Pancreas (tissue), 10 donors: ENCODE measurements at regions not wholly inside any gene's neighbourhood (a gene's known extent, or its start where the extent isn't known, plus 50 kb on each side); places are given as distances from the start of the nearest gene placed in this dataset.

Source experiments
- ATAC-seq, 4 donors: fragments of 200-7000 bp; cut with Tn5 transposase; one replicate each; pipeline versions ENCODE4 v1.8.0 to v1.9.1; 2020; ENCODE audit warnings: mild to moderate bottlenecking in 4 of 4, moderate library complexity in 4 of 4
- DNase-seq, 6 donors: peaks; one replicate each; pipeline ENCODE4 v3.0.0-alpha.2; 2020
- FAIRE-seq: peaks from 2 replicates; lab custom pipeline; 2012; peaks lifted over from hg19 to GRCh38; lab: Jason Lieb, UNC
- H3K27ac ChIP-seq, 4 donors: fragments of 200-600 bp; sonication (generic); 1 replicate in 3 of 4; 2 replicates in 1 of 4; pipeline versions ENCODE4 v1.5.0 to v1.8.0; 2020
- H3K27me3 ChIP-seq, 4 donors: fragments of 200-600 bp; one replicate each; pipeline ENCODE4 v1.8.0; 2021
- H3K36me3 ChIP-seq, 3 donors: fragments of 200-600 bp; sonication (generic) in 1 of 3; one replicate each; pipeline versions ENCODE4 v1.5.0 to v1.8.0; 2020 to 2021
- H3K4me1 ChIP-seq, 3 donors: fragments of 200-600 bp; one replicate each; pipeline ENCODE4 v1.8.0; 2021
- H3K4me3 ChIP-seq, 4 donors: fragments of 200-600 bp; sonication (generic) in 2 of 4; one replicate each; pipeline versions ENCODE4 v1.5.0 to v1.8.0; 2020 to 2021
- H3K9me3 ChIP-seq, 4 donors: fragments of 200-600 bp; one replicate each; pipeline ENCODE4 v1.8.0; 2021
- CTCF ChIP-seq, 4 donors: fragments of 200-600 bp; sonication (generic) in 3 of 4; IDR thresholded peaks; one replicate each; pipeline versions ENCODE4 v1.5.0 to v1.8.0; 2021; ENCODE audit warnings: antibody characterized with exemption in 4 of 4
- WGBS, 2 donors: extraction: QIAGEN DNeasy Blood & Tissue Kit; methylation state at CpG; one replicate each; pipeline ENCODE4 v1.1.7; 2013; 5-methylcytosine and 5-hydroxymethylcytosine counted together
- intact Hi-C, 3 donors: fragments of 100-400 bp; cut with DNase I; formaldehyde crosslinking; loops; one replicate each; pipeline versions ENCODE4 v1.11.1 to v1.14.2; 2022
- donor health status: healthy with polysubstance abuse.
- donor health status: DM: no; HTN: no; CAD: no; lungs with moderate emphysema.
- donor health status: DM: no; HTN: no; CAD: no.
- donor health status: control.
- donor health status: control.
- donor health status: Bipolar disorder and iron deficiency.
- donor health status: DM: yes; HTN: yes; CAD: no.
- donor health status: DM: no; HTN: no; CAD: no.
- donor health status: DM: no; HTN: no; CAD: no.
- donor health status: DM: yes; HTN: yes; CAD: no.

GRCh38 chr7:41046221-41046761, 656.6 kb downstream of the INHBA start:
- Histone ChIP-seq H3K27ac (no peak overlapping the region), H3K27me3 (no peaks in the 10 kb centered on the region), H3K4me1 (no peaks in the 10 kb centered on the region), H3K4me3 (no peak overlapping the region), H3K9me3 (no peaks in the 10 kb centered on the region), H3K36me3 (no peaks in the 10 kb centered on the region)
- intact Hi-C loops: no loop called here
- 56 to 60% methylated on average over 7 of the region's 7 CpGs for WGBS, 2 donors
- TF ChIP-seq CTCF (IDR thresholded peaks at IDR 0.05): no peak
- peak in 2 of 4 donors; percentile 8 to 14 for ATAC-seq
- DNase-seq: no peak
- FAIRE-seq: no peak

- Histone ChIP-seq H3K27ac (no peak overlapping the region), H3K27me3 (no peaks in the 10 kb centered on the region), H3K36me3 (no peaks in the 10 kb centered on the region), H3K4me3 (no peak overlapping the region), H3K4me1 (no peaks in the 10 kb centered on the region), H3K9me3 (no peaks in the 10 kb centered on the region)
- 40 to 45% methylated on average over 3 of the region's 3 CpGs for WGBS, 2 donors
- DNase-seq (peak in 2 of 6 donors; percentile 12 to 32), ATAC-seq (peak in 3 of 4 donors; percentile 84 to 88 (median 87)), FAIRE-seq (no peak)
- intact Hi-C loops: no loop called here
- peak in 1 of 4 donors; percentile 13 for TF ChIP-seq CTCF (IDR thresholded peaks at IDR 0.05)
Measured at GRCh38 chr7:41045556-41046123, 657.2 kb downstream of the INHBA start.

GRCh38 chr7:41039981-41040380, 662.9 kb downstream of the INHBA start:
- no peak for TF ChIP-seq CTCF (IDR thresholded peaks at IDR 0.05)
- DNase-seq: no peak
- no peaks in the 10 kb centered on the region for H3K36me3 ChIP-seq
- H3K4me1 ChIP-seq: no peaks in the 10 kb centered on the region
- no peaks in the 10 kb centered on the region for H3K9me3 ChIP-seq
- no peaks in the 10 kb centered on the region for H3K27me3 ChIP-seq
- no peak for FAIRE-seq
- intact Hi-C loops: no loop called here
- H3K4me3 ChIP-seq: no peak overlapping the region
- ATAC-seq: no peak
- 51 to 55% methylated on average over 3 of the region's 3 CpGs for whole genome bisulfite sequencing, 2 donors
- H3K27ac ChIP-seq: no peak overlapping the region

GRCh38 chr7:41039386-41039953, 663.4 kb downstream of the INHBA start:
- DNase-seq (no peak), FAIRE-seq (no peak), ATAC-seq (no peak)
- no peaks in the 10 kb centered on the region for H3K36me3 ChIP-seq
- H3K27ac ChIP-seq: no peak overlapping the region
- no peaks in the 10 kb centered on the region for H3K4me1 ChIP-seq
- no peak for TF ChIP-seq CTCF (IDR thresholded peaks at IDR 0.05)
- WGBS, 2 donors: 45 to 71% methylated on average over 4 of the region's 4 CpGs
- no peaks in the 10 kb centered on the region for H3K9me3 ChIP-seq
- no peaks in the 10 kb centered on the region for H3K27me3 ChIP-seq
- no peak overlapping the region for H3K4me3 ChIP-seq
- intact Hi-C loops: no loop called here

GRCh38 chr7:41038211-41038610, 664.7 kb downstream of the INHBA start:
- H3K36me3 ChIP-seq: no peaks in the 10 kb centered on the region
- no peak for FAIRE-seq
- H3K4me1 ChIP-seq: no peaks in the 10 kb centered on the region
- ATAC-seq: no peak
- no peak overlapping the region for H3K27ac ChIP-seq
- intact Hi-C loops: no loop called here
- 73 to 76% methylated on average over 5 of the region's 5 CpGs for WGBS, 2 donors
- TF ChIP-seq CTCF (IDR thresholded peaks at IDR 0.05): no peak
- no peak overlapping the region for H3K4me3 ChIP-seq
- no peak for DNase-seq
- no peaks in the 10 kb centered on the region for H3K9me3 ChIP-seq
- H3K27me3 ChIP-seq: no peaks in the 10 kb centered on the region
